Mesodermal cell (in vitro differentiated cells): ENCODE measurements at regions not wholly inside any gene's neighbourhood (a gene's known extent, or its start where the extent isn't known, plus 50 kb on each side); places are given as distances from the start of the nearest gene placed in this dataset.
"Not testable (repeated sequence)": the region's sequence is repeated elsewhere in the genome, so short reads cannot be mapped to it uniquely, and the experiment has no call there.

Experiments used
- H3K27ac ChIP-seq: 2 replicates; pipeline ENCODE4 v1.7.0; 2013; ENCODE audit warnings: mild to moderate bottlenecking, low read depth, low read length, moderate library complexity; ENCODE audit not compliant: severe bottlenecking
- H3K36me3 ChIP-seq: 2 replicates; pipeline ENCODE4 v1.7.1; 2013; ENCODE audit warnings: mild to moderate bottlenecking, low read length, moderate library complexity; ENCODE audit not compliant: control insufficient read depth, insufficient read depth
- H3K4me1 ChIP-seq: one replicate; pipeline ENCODE4 v1.7.1; 2013; ENCODE audit warnings: mild to moderate bottlenecking, low read length; ENCODE audit not compliant: insufficient read depth, control insufficient read depth, poor library complexity, severe bottlenecking
- H3K4me3 ChIP-seq: 2 replicates; pipeline ENCODE4 v1.7.0; 2013; ENCODE audit warnings: low read length, control low read depth, mild to moderate bottlenecking; ENCODE audit not compliant: insufficient read depth, poor library complexity, severe bottlenecking; ENCODE audit errors: extremely low read depth
- H3K9me3 ChIP-seq: 2 replicates; pipeline ENCODE4 v1.7.1; 2013; ENCODE audit warnings: mild to moderate bottlenecking, low read length, moderate library complexity; ENCODE audit not compliant: control insufficient read depth
- WGBS, 2 experiments: methylation state at CpG; one replicate each; pipeline ENCODE4 v1.1.5; 2013; ENCODE audit warnings: missing lambda C conversion rate in 2 of 2; ENCODE audit not compliant: insufficient coverage in 2 of 2; 5-methylcytosine and 5-hydroxymethylcytosine counted together

GRCh38 chr12:112705037-112705632 is 86.4 kb upstream of the RPH3A start:
- Histone ChIP-seq H3K4me1 (no peaks in the 10 kb centered on the region), H3K27ac (no peak overlapping the region), H3K4me3 (no peak overlapping the region), H3K36me3 (no peaks in the 10 kb centered on the region), H3K9me3 (no peaks in the 10 kb centered on the region)

DNA sequence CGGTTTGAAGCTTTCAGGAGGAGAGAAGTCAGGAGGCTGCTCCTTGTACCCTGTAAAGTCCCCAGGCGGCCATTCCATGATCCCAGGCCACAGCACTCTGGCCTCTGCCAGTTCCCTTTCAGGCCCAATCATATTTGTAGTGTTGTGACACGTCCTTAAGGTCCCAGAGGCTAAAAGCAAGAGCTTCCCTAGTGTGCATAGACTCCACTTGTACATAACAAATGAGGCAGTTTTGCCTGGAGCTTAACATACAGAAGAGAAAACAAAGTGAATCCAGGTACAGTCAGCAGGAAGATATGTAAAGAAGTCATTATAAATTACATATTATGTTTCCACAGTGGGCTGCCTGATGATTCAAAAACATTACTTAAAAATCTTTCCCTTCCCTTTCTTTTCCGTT is 81.1 kb upstream of the RPH3A start:
- Histone ChIP-seq H3K36me3 (no peaks in the 10 kb centered on the region), H3K27ac (no peak overlapping the region), H3K9me3 (no peaks in the 10 kb centered on the region), H3K4me3 (no peak overlapping the region), H3K4me1 (peaks cover 10% of the 10 kb centered on the region)
- WGBS, 2 experiments = 88% methylated on average over 2 of the region's 4 CpGs; no CpG with 5 or more reads in 1 of the 2 experiments

DNA sequence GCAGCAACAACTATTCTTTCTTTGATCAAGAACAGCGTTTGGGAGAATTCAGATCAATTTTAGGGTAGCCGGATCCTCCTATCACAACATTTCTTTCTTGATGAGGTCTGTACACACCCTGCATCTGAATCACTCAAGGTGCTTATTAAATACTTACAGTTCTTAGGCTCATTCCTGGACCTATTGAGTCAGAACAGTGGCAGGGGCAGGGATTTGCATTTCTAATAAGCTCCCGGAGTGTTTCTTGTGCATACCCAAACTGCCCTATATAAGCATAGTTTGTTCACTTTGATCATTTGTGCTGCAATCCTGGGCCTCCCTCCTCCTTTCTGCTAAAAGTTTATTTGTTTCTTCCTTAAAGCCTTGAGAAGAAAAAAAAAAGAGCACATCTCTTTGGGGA is 80.5 kb upstream of the RPH3A start:
- H3K27ac ChIP-seq = no peak overlapping the region
- H3K4me3 ChIP-seq = no peak overlapping the region
- H3K9me3 ChIP-seq = no peaks in the 10 kb centered on the region
- H3K36me3 ChIP-seq = no peaks in the 10 kb centered on the region
- WGBS, 2 experiments = 85 to 100% methylated on average over 2 of the region's 3 CpGs
- peaks cover 10% of the 10 kb centered on the region for H3K4me1 ChIP-seq

DNA sequence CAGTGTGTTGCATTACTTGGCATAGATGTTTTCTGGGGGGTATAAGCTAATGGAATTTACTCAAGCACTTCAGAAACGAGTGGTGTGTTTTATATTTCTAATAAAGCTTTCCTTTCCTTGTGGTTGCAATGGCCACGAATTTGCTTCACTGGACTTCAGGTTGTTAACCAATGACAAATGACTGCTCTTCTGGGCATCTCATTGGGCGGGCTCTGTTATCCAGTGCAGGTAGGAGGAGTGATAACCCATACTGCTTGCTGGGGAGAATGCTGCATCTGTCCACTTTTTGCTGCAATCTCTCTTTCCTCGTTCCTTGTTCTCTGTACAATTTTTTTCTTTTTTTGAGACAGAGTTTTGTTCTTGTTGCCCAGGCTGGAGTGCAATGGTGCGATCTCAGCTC is 80.0 kb upstream of the RPH3A start:
- H3K27ac ChIP-seq = no peak overlapping the region
- peaks cover 10% of the 10 kb centered on the region for H3K4me1 ChIP-seq
- 75 to 84% methylated on average over 1 to 4 of the region's 5 CpGs for WGBS, 2 experiments
- no peaks in the 10 kb centered on the region for H3K9me3 ChIP-seq
- H3K36me3 ChIP-seq = no peaks in the 10 kb centered on the region
- no peak overlapping the region for H3K4me3 ChIP-seq

DNA sequence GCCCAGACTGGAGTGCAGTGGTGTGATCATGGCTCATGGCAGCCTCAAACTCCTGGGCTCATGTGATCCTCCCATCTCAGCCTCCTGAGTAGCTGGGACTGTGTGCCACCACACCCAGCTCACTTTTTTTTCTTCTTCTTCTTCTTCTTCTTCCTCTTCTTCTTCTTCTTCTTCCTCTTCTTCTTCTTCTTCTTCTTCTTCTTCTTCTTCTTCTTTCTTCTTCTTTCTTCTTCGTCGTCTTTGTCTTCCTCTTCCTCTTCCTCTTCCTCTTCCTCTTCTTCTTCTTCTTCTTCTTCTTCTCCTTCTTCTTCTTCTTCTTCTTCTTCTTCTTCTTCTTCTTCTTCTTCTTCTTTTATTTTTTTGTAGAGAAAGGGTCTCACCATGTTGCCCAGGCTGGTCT is 78.8 kb upstream of the RPH3A start:
- not testable (repeated sequence) for H3K36me3 ChIP-seq, H3K27ac ChIP-seq, H3K9me3 ChIP-seq, H3K4me3 ChIP-seq
- no CpG with 5 or more reads among the region's 2 CpGs for WGBS, 2 experiments
- H3K4me1 ChIP-seq = peaks cover 10% of the 10 kb centered on the region

GRCh38 chr12:112713471-112713870 is 78.1 kb upstream of the RPH3A start:
- H3K4me3 ChIP-seq = no peak overlapping the region
- no peaks in the 10 kb centered on the region for H3K9me3 ChIP-seq
- peaks cover 10% of the 10 kb centered on the region for H3K4me1 ChIP-seq
- H3K27ac ChIP-seq = no peak overlapping the region
- H3K36me3 ChIP-seq = no peaks in the 10 kb centered on the region
- 75 to 83% methylated on average over 1 of the region's 2 CpGs for WGBS, 2 experiments

DNA sequence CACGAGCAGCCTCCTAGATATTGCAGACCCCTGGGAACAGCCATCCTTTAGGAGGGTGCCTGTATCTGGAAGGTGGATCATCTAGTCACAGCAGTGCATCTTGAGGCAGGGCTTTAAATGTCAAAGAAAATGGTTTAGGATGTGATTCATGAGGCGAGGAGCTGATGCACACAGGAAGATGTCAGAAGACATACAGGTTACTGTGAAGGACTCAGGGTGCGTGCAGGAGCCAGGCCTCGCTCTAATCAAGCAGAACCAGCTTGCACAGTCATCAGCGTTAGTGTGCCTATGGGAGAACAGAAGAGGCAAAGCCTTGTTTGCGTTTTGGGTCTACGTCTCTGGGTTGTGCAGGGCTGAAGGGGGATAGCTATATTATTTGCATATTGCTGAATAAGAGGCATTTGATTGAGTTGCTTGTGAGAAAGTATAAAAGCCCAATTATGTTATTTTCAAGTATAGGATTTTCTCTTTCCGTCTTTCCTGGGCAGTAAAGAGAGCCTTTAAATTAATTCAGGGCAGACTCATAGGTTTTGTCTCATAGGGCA is 77.3 kb upstream of the RPH3A start:
- H3K4me3 ChIP-seq = no peak overlapping the region
- H3K9me3 ChIP-seq = no peaks in the 10 kb centered on the region
- WGBS, 2 experiments = 87 to 89% methylated on average over 8 of the region's 8 CpGs
- H3K36me3 ChIP-seq = no peaks in the 10 kb centered on the region
- H3K4me1 ChIP-seq = peaks cover 10% of the 10 kb centered on the region
- no peak overlapping the region for H3K27ac ChIP-seq

DNA sequence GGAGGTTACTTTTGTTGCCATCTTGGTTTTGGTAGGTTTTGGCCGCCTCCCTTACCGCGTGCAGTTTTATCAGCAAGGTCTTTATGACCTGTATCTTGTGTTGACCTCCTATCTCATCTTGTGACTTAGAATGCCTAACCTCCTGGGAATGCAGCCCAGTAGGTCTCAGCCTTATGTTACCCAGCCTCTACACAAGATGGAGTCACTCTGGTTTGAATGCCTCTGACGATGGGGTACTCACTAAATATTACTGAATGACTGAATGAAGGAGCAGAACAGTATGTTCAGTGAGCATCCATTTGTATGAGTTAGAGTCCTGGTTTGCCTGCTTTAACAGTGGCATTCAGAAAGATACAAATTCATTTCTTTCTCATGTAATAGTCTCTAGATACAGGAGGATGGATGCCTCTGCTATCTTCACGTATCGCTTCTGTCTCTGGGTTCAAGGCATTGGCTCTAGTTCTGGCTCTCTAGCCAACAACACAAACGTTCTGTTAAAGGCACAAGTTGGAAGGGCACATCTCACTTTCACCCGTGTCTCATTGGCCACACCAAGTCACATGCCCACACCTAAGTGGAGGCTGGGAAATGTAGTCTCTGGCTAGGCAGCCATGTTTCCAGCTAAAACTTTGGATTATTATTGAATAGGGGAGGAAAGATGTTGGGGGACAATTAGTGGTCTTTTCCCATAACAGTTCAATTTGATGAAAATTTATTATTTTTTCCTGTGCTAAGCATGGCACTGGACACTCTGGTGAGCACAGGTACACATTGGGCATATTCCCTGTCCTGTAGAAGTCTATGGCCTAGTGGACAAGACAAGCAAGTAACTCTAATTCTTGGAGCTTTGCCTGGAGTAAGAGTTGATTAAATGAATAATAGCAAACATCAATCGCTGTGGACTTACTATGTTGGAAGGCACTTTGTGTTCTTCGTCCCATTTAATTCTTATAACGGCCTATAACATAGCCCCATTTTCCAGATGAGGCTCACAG is 75.2 kb upstream of the RPH3A start:
- H3K4me3 ChIP-seq = no peak overlapping the region
- WGBS, 2 experiments = 66 to 71% methylated on average over 5 to 7 of the region's 11 CpGs
- peaks cover 7% of the 10 kb centered on the region for H3K4me1 ChIP-seq
- H3K27ac ChIP-seq = no peak overlapping the region
- no peaks in the 10 kb centered on the region for H3K36me3 ChIP-seq
- H3K9me3 ChIP-seq = no peaks in the 10 kb centered on the region

GRCh38 chr12:112728864-112729263 is 62.7 kb upstream of the RPH3A start:
- no peaks in the 10 kb centered on the region for H3K9me3 ChIP-seq
- no peaks in the 10 kb centered on the region for H3K36me3 ChIP-seq
- WGBS, 2 experiments = 87 to 100% methylated on average over 2 of the region's 3 CpGs
- H3K4me3 ChIP-seq = no peak overlapping the region
- H3K27ac ChIP-seq = no peak overlapping the region
- H3K4me1 ChIP-seq = no peaks in the 10 kb centered on the region

DNA sequence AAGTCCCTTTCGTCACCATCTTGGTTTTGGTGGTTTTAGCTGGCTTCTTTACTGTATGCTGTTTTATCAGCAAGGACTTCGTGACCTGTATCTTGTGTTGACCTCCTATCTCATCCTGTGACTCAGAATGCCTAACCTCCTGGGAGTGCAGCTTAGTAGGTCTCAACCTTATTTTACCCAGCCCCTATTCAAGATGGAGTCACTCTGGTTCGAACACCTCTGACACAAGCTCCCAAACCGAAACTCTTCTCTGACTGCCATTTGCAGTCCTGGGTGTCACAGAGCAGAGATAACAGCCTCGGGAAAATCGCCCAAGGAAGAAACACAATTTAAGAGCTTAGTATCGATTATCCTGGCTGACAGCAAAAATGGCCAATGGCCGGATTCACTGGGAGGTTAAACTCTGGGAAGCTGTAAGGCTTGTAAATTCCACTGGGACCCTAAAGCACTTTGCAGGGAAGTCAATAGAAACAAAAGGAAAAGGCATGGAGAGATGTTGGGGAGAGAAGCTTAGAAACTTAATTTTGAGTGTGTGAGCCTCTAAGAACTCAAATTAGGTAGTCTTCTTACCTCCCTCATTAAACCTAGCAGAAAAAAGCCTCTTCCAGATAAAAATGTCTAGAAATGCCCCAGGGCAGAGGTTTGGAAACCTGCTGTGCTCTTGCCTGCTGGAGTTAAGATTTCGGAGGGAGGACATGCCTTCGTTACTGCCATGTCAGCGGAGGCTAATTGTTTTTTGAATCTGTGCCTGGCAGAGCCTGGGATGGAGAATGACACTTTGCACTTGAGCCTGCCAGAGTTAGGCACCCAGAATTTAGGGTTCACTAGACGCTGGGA is 56.5 kb upstream of the RPH3A start:
- Histone ChIP-seq H3K27ac (no peak overlapping the region), H3K4me1 (peaks cover 4% of the 10 kb centered on the region), H3K9me3 (no peaks in the 10 kb centered on the region), H3K36me3 (no peaks in the 10 kb centered on the region), H3K4me3 (no peak overlapping the region)
- 84 to 86% methylated on average over 10 to 12 of the region's 12 CpGs for WGBS, 2 experiments
